T-helper 2 cell treated with Interferon-gamma antibody and Interleukin-4, amounts not matched to agents 5 μg/mL and 100 μg/mL, for 36 hours (primary cell): ENCODE measurements at regions not wholly inside any gene's neighbourhood (a gene's known extent, or its start where the extent isn't known, plus 50 kb on each side); places are given as distances from the start of the nearest gene placed in this dataset.
A peak's percentile ranks its signal among the peaks of the same experiment; 100 is the strongest.

Source experiments
- DNase-seq: peaks from one replicate; pipeline ENCODE4 v3.0.0; 2021; ENCODE audit warnings: low spot score
- H3K27ac Mint-ChIP-seq: one replicate; pipeline ENCODE4 v1.8.0; 2021; ENCODE audit warnings: mild to moderate bottlenecking, mixed read lengths
- H3K27me3 Mint-ChIP-seq: one replicate; pipeline ENCODE4 v1.8.0; 2021; ENCODE audit warnings: low read depth, mixed read lengths
- H3K36me3 Mint-ChIP-seq: one replicate; pipeline ENCODE4 v1.8.0; 2021; ENCODE audit warnings: low read depth, mixed read lengths
- H3K4me1 Mint-ChIP-seq: one replicate; pipeline ENCODE4 v1.8.0; 2021; ENCODE audit warnings: low read depth, mixed read lengths
- H3K4me3 Mint-ChIP-seq: one replicate; pipeline ENCODE4 v1.8.0; 2022; ENCODE audit warnings: mild to moderate bottlenecking, moderate library complexity, mixed read lengths
- H3K9me3 Mint-ChIP-seq: one replicate; pipeline ENCODE4 v1.8.0; 2021; ENCODE audit warnings: mixed read lengths

DNA sequence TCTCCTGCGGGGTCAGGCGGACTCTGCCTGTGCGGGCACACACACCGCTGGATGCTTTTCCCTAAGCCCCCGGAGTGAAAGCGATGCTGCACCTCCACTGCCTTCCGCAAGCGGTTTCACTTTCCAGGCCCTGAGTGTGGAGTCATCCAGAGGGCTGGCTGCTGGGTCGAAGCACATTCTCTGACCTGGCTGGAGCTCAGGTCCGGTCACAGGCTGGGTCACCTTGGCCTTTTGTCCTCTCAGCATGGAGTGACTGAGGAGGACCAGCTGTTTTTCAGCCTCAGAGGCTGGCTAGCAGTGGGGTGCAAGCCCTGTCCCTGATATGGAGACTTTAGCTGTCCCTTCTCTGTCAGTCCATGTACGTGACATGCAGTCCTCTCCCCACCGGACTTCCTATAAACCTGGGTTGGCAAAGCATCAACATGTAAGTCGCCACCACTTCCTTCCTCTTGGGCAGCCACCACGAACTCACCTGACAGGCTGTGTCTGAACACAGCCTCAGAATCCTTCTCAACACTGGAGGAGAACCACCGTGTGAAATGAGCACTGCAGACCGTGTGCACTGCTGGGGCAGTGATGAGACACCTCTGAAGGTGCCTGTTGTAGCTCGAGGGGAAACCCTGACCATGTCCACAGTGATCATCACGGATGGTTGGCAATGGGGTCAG, 51.3 kb downstream of the GADD45G start:
- H3K4me3 Mint-ChIP-seq, result peak overlapping the region; percentile 25
- H3K4me1 Mint-ChIP-seq, result peaks cover 32% of the 10 kb centered on the region
- DNase-seq, result peak; percentile 14
- H3K9me3 Mint-ChIP-seq, result no peaks in the 10 kb centered on the region
- peaks cover 21% of the 10 kb centered on the region for H3K27me3 Mint-ChIP-seq
- no peak overlapping the region for H3K27ac Mint-ChIP-seq
- no peaks in the 10 kb centered on the region for H3K36me3 Mint-ChIP-seq

DNA sequence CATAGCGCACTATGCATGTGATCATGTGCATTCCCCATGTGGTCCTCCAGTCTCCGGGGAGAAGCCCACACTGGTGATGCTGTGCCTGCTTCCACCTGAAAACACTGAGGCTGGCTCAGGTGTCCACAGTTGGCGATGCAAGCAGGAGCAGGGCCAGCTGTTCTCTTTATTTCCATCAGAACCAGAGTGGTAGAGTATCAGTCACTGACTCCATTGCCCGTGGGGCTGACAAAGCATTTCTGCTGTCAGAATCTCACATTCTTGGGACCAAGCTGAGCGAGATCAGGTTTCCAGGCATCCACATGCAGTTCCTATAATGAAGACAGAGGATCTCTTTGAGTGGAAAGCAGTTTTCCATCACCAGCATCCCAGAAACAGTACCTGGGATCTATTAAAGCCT, 52.5 kb downstream of the GADD45G start:
- Mint-ChIP-seq H3K4me3 (no peak overlapping the region), H3K27ac (no peak overlapping the region), H3K36me3 (no peaks in the 10 kb centered on the region), H3K9me3 (no peaks in the 10 kb centered on the region), H3K27me3 (peaks cover 14% of the 10 kb centered on the region), H3K4me1 (peaks cover 32% of the 10 kb centered on the region)
- DNase-seq, result no peak

- peak overlapping the region; percentile 52 for H3K27ac Mint-ChIP-seq
- DNase-seq, result peak; percentile 44
- H3K36me3 Mint-ChIP-seq, result no peaks in the 10 kb centered on the region
- H3K27me3 Mint-ChIP-seq, result peaks cover 13% of the 10 kb centered on the region
- peaks cover 32% of the 10 kb centered on the region for H3K4me1 Mint-ChIP-seq
- H3K9me3 Mint-ChIP-seq, result no peaks in the 10 kb centered on the region
- H3K4me3 Mint-ChIP-seq, result peak overlapping the region; percentile 54
These were observed 53.0 kb downstream of the GADD45G start for GRCh38 chr9:89657765-89658164.

- no peak overlapping the region for H3K4me3 Mint-ChIP-seq
- DNase-seq, result no peak
- H3K9me3 Mint-ChIP-seq, result no peaks in the 10 kb centered on the region
- H3K36me3 Mint-ChIP-seq, result no peaks in the 10 kb centered on the region
- H3K27ac Mint-ChIP-seq, result no peak overlapping the region
- H3K27me3 Mint-ChIP-seq, result peaks cover 12% of the 10 kb centered on the region
- H3K4me1 Mint-ChIP-seq, result peaks cover 34% of the 10 kb centered on the region
These were observed 53.6 kb downstream of the GADD45G start for GRCh38 chr9:89658401-89658800.

- peaks cover 36% of the 10 kb centered on the region for H3K4me1 Mint-ChIP-seq
- H3K4me3 Mint-ChIP-seq, result no peak overlapping the region
- no peak overlapping the region for H3K27ac Mint-ChIP-seq
- DNase-seq, result no peak
- H3K9me3 Mint-ChIP-seq, result no peaks in the 10 kb centered on the region
- no peaks in the 10 kb centered on the region for H3K36me3 Mint-ChIP-seq
- H3K27me3 Mint-ChIP-seq, result peaks cover 9% of the 10 kb centered on the region
These were observed 54.1 kb downstream of the GADD45G start for GRCh38 chr9:89658931-89659330.

- DNase-seq, result no peak
- Mint-ChIP-seq H3K4me1 (peaks cover 36% of the 10 kb centered on the region), H3K36me3 (no peaks in the 10 kb centered on the region), H3K4me3 (no peak overlapping the region), H3K27me3 (peaks cover 7% of the 10 kb centered on the region), H3K27ac (no peak overlapping the region), H3K9me3 (no peaks in the 10 kb centered on the region)
These were observed 54.7 kb downstream of the GADD45G start for GRCh38 chr9:89659473-89659872.

- Mint-ChIP-seq H3K36me3 (no peaks in the 10 kb centered on the region), H3K4me1 (peaks cover 36% of the 10 kb centered on the region), H3K27ac (no peak overlapping the region), H3K9me3 (no peaks in the 10 kb centered on the region), H3K27me3 (peaks cover 7% of the 10 kb centered on the region), H3K4me3 (no peak overlapping the region)
- no peak for DNase-seq
These were observed 55.3 kb downstream of the GADD45G start for GRCh38 chr9:89659891-89660685.

- no peak for DNase-seq
These were observed 56.7 kb downstream of the GADD45G start for GRCh38 chr9:89661391-89661949.

GRCh38 chr9:89661956-89662717, 57.3 kb downstream of the GADD45G start:
- Mint-ChIP-seq H3K36me3 (no peaks in the 10 kb centered on the region), H3K27me3 (peaks cover 5% of the 10 kb centered on the region), H3K9me3 (no peaks in the 10 kb centered on the region), H3K27ac (no peak overlapping the region), H3K4me1 (peaks cover 19% of the 10 kb centered on the region), H3K4me3 (no peak overlapping the region)
- DNase-seq, result no peak

More at GRCh38 chr9:89661391-89661949, 56.7 kb downstream of the GADD45G start:
- Mint-ChIP-seq H3K27me3 (peaks cover 5% of the 10 kb centered on the region), H3K4me3 (no peak overlapping the region), H3K27ac (no peak overlapping the region), H3K4me1 (peaks cover 25% of the 10 kb centered on the region), H3K9me3 (no peaks in the 10 kb centered on the region), H3K36me3 (no peaks in the 10 kb centered on the region)

DNA sequence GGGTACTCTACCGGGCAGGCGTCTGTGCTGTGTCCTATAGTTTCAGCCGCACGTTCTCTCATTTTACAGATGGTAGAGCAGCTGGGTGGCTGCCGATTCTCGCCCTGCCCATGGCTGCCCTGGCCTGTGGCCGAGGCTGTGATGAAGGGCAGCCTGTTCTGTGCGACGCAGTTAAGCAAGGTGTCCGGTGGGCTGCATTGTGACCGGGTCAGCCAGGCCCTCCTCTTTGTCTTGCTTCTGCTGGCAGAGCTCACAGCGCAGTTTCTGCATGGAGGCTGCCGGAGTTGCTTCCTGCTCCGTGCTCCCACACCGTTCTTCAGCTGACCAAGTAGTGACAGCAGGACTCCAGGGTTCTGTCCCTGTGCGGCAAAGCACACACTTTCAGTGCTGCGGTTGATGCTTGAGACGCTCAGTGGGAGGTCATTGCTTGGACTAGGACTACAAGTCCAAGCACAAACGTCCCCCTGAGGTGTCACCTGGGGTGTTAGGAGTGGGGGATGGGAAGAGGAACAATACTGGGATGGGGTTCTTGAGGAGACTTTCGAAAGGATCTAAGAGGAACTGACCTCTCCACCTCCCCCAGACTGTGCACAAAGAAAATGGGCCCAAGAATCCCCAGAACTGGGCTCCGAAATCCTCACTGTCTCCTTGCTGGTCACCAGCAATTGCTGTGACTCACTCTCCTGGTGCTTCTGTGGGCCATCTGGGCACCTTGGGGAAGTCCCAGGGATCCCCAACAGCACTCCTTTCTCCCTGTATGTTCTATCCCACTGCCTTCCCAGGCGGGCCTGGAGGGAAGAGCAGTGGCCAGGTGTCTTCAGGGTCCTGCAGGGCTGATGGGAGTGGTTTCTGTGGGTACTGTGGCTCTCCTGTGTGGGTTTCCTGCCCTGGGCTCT, 58.2 kb downstream of the GADD45G start:
- DNase-seq, result no peak
- Mint-ChIP-seq H3K27ac (no peak overlapping the region), H3K9me3 (no peaks in the 10 kb centered on the region), H3K27me3 (peaks cover 5% of the 10 kb centered on the region), H3K4me1 (peaks cover 13% of the 10 kb centered on the region), H3K4me3 (no peak overlapping the region), H3K36me3 (no peaks in the 10 kb centered on the region)

DNA sequence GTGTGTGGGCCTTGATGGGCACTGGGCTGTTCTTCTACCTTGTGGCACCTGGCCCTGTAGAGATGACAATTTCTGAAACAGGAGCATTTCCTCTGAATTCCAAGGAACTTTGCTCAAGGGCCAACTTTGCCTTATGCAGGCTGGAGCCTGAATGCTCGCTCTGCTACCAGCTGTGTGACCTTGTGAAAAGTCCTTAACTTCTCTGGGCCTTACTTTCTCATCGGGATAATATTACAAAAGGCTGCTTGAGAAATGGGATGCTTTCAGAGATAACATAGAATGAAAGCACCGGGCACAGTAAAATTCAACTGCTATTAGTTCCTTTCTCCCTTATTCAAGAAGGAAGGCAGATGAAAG, 58.8 kb downstream of the GADD45G start:
- H3K27me3 Mint-ChIP-seq, result peaks cover 5% of the 10 kb centered on the region
- no peak overlapping the region for H3K27ac Mint-ChIP-seq
- H3K4me1 Mint-ChIP-seq, result peaks cover 11% of the 10 kb centered on the region
- H3K9me3 Mint-ChIP-seq, result no peaks in the 10 kb centered on the region
- no peak overlapping the region for H3K4me3 Mint-ChIP-seq
- no peak for DNase-seq
- H3K36me3 Mint-ChIP-seq, result no peaks in the 10 kb centered on the region

DNA sequence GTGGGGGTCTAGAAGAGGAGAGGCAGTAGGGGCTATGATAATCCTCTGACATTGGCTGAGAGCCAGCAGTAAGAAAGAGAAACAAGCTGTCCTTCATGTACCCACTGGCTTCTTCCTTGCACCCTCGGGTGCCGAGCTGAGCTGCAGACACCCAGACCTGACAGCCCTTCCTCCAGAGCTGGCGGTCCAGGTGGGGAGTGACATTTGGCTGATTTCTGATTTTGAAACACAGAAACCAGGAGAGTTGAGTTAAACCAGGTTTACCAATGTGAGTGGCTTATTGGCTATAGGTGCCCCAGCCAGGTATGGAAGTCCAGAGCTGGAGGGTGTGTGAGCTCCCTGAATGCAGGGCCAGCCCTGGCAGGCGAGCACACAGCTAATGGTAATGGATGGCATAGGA, 59.2 kb downstream of the GADD45G start:
- Mint-ChIP-seq H3K4me1 (peaks cover 9% of the 10 kb centered on the region), H3K36me3 (no peaks in the 10 kb centered on the region), H3K9me3 (no peaks in the 10 kb centered on the region), H3K27ac (no peak overlapping the region), H3K27me3 (peaks cover 5% of the 10 kb centered on the region), H3K4me3 (no peak overlapping the region)
- no peak for DNase-seq

DNA sequence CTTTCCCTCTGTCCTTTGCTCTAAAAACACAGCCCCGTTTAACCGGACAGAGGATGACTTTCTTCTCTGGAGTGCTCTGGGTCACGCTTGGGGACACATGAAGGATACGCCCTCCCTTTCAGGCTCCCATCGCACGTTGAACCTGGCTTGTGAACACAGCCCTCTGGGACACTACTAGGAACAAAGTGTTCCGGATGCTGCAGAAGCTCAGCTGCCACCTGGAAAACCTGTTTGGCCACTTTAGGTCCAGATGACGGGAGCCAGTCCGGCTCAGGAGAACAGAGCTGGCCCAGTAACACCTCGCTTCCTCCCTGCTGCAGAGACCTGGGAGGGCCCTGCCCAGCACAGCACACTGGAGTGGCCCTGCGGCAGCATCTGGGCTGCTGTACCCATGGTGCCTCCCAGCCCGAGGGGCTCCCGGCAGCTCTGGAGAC, 60.1 kb downstream of the GADD45G start:
- Mint-ChIP-seq H3K27me3 (peaks cover 5% of the 10 kb centered on the region), H3K36me3 (no peaks in the 10 kb centered on the region), H3K27ac (no peak overlapping the region), H3K4me3 (no peak overlapping the region), H3K4me1 (peaks cover 9% of the 10 kb centered on the region), H3K9me3 (no peaks in the 10 kb centered on the region)
- DNase-seq, result no peak
